HG02588 (cell line): ENCODE measurements at regions not wholly inside any gene's neighbourhood (a gene's known extent, or its start where the extent isn't known, plus 50 kb on each side); places are given as distances from the start of the nearest gene placed in this dataset.

Experiments used
- ATAC-seq: cut with Tn5 transposase; IDR thresholded peaks from one replicate; pipeline ENCODE4 v1.9.1; 2021; ENCODE audit warnings: mild to moderate bottlenecking, moderate library complexity; ENCODE audit not compliant: unreplicated experiment

DNA sequence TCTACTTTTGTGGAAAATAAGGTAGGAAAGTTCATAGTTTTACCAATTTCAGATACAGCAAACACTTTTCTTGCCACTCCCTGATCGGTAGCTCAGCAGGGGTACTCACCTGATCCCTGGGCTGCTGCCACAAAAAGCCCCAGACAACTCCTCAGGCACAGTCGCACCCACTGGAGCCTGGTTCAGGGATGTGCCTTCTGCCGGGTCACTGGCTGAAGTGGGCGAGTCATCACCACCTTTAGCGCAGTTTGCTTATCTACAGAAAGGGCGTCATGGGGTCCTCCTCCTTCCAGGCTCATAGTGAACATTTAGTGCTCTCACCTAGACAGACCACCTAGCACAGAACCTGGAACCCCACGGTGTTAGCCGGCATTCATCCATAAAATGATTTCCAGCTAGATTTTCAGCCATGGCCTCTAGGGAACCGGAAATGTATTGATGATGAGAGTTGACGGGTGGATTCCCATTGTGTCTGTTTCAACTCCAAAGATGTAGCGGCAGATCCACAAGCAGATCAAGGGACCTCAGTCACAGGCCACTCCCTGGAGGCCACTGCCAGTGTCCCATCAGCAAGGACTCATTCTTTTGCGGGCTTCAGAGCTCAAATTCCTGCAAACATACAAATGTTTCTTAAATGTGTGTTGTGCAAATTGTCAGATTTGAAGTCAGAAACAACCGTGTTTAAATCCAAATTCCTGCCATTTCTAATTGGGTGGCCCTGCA is 408.4 kb upstream of the SALL3 start:
- no peak for ATAC-seq

DNA sequence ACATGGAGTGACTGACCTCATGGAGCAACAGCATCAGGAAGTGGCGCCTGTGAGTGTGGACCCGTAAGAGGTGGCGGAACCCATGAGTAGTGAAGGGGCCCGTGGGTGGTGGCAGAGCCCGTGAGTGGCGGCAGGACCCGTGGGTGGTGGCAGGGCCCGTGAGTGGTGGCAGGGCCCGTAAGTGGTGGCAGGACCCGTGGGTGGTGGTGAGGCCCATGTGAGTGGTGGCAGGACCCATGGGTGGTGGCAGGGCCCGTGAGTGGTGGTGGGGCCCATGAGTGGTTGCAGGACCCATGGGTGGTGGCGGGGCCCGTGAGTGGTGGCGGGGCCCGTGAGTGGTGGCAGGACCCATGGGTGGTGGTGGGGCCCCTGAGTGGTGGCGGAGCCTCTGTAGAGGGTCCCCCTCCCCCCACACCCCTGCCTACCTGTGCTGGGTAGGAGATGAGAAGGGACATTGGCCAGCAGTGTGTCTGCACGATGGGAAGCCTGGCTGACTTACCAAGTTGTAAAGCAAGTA is 407.7 kb upstream of the SALL3 start:
- ATAC-seq, result no peak

DNA sequence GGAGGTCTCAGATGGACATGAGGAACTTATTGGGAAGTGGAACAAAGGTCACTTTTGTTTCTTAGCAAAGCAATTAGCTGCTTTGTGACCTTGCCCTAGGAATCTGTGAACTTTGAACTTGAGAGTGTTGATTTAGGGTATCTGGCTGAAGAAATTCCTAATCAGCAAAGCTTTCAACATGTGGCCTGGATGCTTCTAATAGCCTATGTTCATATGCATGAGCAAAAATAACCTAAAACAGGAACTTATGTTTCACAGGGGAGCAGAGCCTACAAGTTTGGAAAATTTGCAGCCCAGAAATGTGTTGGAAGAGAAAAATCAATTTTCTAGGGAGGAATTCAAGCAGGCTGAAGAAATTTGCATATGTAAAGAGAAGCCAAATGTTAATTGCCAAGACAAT is 405.8 kb upstream of the SALL3 start:
- no peak for ATAC-seq

DNA sequence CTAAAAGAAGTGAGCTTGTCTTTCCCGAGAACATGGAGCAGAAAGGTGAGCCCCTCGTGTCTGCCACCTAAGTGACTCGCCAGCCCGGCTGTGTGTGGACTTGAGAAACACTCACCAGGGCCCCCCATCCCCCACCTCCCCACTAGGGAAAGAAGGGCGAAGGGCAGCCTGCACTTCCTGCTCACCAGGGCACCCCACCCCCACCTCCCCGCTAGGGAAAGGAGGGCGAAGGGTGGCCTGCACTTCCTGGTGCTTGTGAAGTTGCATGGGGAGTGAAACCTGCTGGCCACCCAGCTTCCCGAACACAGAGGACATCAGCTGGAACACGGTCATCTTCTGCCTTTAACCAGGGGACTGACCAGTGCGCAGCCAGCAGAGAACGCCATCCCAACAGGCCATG is 402.7 kb upstream of the SALL3 start:
- no peak for ATAC-seq

DNA sequence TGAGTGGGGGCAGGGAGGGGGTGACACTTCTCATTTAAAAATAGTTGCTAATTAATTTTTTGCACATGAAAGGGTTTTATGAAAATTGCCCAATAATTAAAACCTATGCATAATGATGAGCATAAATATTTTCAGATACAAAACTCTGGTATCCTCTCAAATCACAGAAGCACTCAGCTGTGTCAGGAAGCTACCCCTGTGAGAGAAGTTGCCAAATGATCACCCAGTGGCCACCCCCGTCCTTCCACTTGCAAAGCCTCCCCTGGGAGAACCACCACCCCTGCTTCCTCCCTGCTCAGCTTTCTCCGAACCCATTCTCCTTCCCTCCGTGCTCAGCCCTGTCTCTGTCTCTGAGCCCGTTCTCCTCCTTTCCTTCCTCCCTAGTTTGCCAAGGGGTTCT is 400.2 kb upstream of the SALL3 start:
- no peak for ATAC-seq

DNA sequence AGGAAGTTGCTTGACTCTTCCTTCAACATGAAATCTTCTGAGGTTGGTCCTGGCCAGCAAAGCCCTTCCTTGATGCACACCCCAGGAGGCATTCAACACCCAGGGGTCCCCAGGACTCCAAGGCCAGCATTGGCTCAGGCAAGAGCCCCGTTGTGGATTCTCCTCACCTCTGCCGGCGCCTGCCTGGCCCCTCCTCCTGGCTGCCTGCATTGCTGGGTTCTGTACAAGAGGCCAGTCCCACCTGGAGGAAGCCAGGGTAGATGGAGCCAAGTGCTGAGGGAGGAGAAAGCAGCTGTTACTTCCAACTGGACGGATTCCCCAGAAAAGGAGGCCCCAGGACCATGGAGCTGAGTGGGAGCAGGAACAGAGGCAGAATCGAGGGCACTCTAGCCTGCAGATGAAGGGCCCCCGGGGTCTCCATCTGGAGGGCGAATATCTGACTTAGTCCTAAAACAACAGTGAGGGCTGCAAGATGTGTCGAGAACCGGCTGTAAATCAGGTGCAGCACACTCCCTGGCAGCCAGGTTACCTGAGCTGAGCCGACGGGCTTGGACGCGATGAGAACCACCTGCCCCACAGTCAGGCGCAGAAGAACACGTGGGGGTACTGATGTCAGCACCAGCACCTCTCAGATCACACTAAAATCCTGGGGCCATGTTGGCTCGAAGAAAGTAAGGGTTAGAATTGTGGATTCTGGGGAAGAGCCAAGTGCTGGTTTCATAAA is 399.6 kb upstream of the SALL3 start:
- no peak for ATAC-seq

DNA sequence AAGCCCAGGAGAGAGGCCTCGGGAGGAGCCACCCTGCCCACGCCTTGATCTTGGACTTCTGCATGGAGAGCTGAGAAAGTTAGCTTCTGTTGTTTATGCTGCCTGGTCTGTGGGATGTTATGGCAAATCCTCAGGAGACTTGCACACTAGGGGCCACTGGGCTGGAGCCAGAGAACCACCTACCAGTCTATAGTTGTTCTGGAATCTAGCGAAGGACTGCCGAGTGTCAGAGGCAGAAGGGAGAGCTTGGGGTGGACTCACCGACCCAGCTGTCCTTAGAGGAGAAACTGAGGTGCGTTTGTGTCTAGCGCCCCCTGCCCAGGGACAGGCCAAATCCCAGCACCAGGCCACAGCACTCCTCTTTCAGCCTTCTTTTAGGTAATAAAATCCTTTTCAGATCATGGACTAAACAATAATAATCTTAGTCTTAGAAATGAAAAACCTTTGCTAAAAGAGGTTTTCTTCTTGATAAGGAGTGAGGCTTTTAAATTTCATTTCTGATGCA is 398.7 kb upstream of the SALL3 start:
- no peak for ATAC-seq

DNA sequence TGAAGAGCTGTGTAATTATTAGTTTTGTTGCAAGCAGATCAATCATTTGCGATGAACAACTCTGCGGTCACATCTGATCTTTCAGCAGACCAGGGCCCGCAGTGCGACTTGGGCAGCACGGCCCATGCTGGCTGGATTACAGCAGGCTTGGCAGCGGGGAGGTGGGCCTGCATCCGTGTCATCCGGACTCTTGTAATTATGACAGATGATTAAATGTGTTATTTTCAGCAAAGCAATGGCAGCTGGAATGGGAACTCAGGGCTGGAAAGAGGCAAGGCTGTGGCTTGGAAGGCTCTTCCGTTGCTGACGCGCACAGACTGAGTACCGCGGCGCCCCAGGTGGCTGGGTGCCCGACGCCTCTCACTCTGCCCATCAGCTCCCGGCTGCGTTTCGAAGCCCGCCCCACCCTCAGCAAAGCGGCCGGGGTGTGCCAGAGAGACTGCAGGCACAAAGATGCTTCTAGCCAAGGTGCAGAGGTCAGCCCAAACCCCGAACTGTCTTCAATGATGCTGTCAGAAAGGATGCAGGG is 397.4 kb upstream of the SALL3 start:
- no peak for ATAC-seq

DNA sequence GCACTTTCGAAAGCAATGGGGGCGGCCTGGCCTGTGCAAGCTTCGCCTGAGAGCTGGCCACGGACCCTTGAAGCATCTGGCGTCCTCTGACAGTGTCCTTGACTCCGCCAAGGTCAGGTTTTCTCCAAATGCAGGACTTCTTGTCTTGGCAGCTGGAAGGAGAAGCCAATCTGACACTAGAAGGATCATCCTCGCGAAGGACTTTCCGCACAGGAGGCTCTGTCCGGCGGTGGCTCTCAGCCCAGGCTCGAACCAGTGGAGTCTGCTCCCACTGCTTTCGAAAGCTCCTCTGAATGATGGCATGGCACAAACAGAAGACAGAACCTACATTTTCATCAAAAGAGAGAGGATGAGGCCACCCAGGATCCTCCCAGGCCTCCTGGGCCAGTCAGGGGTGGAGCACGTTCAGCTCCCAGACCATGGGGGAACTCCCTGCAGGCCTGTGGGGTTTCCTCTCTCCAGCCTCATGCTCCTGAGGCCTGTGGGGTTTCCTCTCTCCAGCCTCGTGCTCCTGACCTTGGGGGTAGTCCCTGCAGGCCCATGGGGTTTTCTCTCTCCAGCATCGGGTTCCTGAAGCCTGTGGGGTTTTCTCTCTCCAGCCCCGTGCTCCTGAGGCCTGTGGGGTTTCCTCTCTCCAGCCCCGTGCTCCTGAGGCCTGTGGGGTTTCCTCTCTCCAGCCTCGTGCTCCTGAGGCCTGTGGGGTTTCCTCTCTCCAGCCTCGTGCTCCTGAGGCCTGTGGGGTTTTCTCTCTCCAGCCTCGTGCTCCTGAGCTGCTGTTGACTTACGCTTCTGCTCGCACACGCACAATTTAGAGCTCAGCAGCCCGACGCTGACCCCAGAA is 396.5 kb upstream of the SALL3 start:
- no peak for ATAC-seq

DNA sequence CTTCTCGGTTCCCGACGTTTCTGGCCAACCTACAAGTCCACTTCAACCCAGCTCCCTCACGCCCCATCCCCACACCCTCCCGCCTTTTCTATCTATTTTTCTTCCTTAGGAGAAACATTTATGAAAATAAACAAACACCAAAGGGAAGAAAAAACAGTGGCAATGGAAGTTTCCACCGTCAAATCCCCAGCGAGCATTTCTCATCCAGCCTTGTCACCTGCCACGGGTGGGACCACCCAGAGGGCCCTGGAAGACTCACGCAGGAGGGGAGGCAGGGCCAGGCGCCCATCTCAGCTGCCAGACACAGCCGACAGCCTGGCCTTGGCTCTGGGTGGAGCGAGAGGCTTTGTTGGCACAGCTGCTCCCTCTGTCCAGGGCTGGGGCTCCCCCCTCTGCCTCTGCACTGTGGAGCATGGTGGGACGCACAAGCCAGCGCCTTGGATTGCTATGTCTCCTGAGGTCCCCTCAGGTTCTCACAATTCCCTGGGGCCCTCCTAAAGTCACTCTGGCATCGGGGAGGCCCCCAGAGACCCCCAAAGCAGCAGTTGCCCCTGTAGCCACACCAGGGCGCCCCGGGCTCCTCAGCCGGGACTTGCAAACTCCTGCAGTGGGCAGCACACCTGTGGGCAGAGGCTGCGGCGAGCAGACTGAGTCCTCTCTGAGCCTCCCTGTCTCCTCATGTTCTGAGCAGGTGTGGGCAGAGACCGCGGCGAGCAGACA is 395.7 kb upstream of the SALL3 start:
- no peak for ATAC-seq

DNA sequence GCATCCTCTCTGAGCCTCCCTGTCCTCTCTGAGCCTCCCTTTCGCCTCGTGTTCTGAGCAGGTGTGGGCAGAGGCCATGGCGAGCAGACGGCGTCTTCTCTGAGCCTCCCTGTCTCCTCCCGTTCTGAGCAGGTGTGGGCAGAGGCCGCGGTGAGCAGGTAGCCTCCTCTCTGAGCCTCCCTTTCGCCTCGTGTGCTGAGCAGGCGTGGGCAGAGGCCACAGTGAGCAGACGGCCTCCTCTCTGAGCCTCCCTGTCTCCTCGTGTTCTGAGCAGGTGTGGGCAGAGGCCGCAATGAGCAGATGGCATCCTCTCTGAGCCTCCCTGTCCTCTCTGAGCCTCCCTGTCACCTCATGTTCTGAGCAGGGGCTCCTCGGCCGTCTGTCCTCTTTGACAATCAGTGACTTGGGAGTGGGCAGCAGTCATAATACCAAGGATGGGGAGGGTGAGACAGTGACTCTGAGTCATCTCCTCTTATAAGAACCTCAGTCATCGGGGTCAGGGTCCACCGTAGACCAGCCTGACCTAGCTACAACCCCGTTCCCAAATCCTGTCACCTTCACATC is 395.1 kb upstream of the SALL3 start:
- no peak for ATAC-seq

DNA sequence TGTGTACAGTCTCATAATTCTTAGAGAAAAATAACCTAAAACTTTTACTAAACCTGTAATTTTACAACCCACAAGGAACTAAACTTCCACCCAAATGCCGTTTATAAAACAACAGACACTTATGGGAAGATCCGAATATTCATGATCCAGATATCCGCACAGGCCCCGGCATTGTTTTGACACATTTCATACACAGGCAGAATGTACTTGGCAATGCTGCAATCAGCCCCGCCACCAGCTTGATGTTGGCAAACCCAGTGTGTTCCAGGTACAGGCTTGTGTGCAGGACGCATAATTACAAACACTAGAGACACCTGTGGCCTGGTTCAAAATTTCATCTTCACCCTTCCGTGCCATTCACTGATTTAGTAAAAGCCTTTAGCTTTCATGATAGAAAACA is 393.0 kb upstream of the SALL3 start:
- no peak for ATAC-seq

DNA sequence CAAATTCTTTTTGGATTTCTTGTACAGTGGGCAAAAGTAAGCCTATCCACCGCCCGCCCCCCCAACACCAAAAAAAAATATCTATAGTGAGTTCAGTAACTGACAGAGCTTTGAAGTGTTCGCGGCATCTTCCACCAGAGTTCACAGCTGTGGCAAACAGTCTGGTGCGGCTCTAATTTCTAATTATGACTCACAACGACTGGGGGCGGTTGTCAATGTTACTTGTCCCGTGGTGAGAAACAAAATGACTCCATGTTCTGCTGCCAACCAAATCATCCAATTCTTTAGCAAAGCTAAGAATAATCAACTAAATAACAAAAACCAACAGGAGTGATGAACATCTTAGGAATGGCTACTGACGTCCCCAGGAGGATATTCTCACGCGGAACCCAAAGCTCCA is 392.5 kb upstream of the SALL3 start:
- ATAC-seq, result no peak

DNA sequence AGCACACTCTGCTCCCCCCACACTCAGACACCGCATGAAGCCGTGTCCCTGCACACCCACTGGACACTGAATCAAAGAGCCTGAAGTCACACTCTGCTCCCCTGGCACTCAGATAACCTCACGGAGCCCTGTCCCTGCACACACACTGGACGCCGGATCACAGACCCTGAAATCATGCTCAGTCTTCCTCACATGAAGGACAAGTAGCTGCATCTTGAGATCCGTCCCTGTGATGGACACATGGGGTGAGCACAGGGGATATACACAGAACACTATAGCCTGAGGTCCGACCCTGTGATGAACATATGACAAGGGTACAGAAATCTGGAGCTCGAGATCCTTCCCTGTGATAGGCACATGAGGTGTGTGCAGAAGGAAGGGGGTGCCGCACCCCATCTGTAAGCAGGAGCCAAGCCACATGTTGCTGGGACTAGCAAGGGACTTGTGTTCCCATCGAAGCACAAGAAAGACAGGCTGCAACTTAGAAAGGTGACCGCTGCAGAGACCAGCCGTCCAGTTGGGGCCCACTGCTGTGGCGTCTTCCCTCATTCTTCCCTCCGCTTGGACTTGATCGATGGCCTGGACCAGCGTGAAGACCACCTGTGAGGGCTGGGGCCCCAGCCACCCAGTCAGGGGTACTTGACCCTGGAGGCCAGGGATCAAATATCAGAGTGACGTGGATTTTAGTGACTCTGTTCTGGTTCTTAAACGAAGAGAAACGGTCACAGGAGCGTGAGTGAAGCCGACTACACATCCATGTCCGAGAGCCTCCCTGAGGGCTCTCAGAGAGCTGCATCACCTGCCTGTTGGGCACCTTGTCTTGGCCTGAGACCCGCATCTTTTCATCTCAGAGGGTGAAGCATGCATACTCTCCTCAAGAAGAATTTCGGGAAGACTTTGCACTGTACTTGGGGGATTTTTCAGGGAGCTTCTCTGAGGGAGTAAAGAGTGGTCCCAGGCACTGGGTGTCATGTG is 391.7 kb upstream of the SALL3 start:
- ATAC-seq, result no peak

DNA sequence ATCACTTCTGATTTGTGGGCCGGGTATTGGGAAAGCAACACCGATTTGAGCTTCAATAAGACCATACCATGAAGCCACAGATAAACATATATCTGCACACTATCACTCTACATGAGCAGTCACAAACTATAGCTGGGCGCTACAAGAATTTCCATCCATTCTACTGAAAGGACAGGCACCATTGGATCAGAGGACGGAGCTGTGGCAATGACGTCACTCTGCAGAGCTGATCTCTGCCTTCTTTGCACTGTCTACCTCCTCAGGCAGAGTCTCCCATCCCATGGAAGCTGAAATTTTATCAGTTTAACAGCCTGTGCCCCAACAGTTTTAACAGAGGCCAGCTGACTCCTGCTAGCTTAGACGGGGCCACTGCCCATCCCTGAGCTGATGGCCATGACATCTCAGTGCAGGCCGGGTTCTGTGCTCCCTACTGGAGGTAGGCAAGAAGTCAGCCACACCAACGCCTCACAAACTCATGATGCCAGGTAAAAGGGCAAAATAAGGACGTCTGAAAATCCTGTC is 389.6 kb upstream of the SALL3 start:
- ATAC-seq, result no peak

DNA sequence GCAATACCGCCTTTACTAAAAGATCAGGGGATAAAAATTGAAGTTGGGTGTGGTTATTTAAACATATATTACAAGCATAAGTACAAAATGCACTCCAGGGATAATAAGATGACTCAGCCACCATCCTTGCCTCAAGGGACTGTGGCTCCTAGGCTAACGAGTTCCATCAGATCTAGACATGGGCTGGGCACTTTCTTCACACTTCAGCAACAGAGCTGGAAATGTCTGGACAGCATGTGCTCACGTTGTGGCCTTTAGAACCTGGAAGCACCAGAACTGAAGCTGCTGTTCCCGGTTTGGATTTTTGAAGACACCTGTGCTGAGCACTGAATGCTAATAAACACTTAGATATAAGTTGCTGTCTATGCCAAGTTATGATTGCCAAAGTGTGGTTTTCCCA is 384.2 kb upstream of the SALL3 start:
- ATAC-seq, result no peak

DNA sequence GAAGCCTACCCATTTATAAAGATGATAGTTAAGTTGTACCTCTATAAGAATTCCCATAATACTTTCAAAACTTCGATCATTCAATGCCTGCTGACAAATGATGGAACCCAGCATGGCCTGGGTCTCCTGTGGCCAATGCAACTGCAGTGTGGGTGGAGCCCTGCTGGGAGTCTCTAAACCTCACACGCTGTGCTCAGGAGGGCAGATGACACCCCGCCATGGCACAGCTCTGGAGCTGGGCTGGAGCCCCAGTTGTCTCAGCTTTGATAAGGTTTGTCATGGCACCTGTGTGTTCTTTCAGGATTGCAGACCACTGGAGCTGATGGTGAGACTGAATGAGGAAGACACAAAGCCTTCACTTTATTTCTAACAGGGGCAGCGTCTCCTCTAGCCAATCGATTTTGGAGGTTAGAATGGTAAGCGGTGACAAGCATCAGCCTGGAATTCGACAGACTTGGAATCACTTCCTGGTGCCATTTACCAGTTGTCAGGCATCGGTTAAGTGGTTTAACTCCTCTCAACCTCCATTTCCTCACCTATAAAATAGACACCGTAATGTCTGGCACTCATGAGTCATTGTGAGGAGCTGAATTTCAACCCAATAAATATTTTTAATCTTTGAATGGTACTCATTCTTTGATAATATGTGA is 383.6 kb upstream of the SALL3 start:
- no peak for ATAC-seq

DNA sequence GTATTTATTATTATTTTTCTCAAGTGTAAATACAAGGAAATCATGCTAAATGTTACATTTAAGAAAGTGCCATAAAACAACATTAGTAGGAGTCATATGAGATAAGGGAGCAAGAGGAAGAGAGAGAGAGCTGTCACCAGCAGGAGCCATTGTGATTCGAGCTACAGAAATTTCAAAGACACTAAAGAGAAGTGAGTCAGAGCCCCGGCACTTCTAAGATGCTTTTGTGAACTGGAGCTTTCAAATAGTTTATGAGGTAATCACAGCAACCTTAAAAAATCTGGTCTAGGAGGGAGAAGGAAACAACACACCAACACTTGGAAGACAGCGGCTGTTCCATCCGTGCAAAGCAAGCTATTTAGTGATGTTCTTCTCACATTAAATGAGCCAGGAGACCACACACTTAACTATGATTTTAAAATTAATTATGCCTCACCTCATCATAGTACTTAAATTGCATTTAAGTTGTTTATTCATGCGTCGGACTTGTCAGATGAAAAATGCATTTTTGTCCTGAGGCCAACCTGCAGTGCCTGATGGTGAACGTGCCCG is 382.7 kb upstream of the SALL3 start:
- no peak for ATAC-seq
